Activated CD4-positive, alpha-beta T cell treated with anti-CD3 and anti-CD28 coated beads, Interleukin-2, amount 10 ng/mL, durations not matched to agents 24 days and 14 days (primary cell): ENCODE measurements at regions not wholly inside any gene's neighbourhood (a gene's known extent, or its start where the extent isn't known, plus 50 kb on each side); places are given as distances from the start of the nearest gene placed in this dataset.
"Not testable (repeated sequence)": the region's sequence is repeated elsewhere in the genome, so short reads cannot be mapped to it uniquely, and the experiment has no call there.

Experiments used
- DNase-seq: peaks from one replicate; pipeline ENCODE4 v3.0.0; 2022
- H3K27ac Mint-ChIP-seq: one replicate; pipeline ENCODE4 v1.8.0; 2022; ENCODE audit warnings: mild to moderate bottlenecking, mixed read lengths
- H3K27me3 Mint-ChIP-seq: one replicate; pipeline ENCODE4 v1.8.0; 2022; ENCODE audit warnings: mixed read lengths
- H3K36me3 Mint-ChIP-seq: one replicate; pipeline ENCODE4 v1.8.0; 2022; ENCODE audit warnings: low read depth, mild to moderate bottlenecking, mixed read lengths
- H3K4me1 Mint-ChIP-seq: one replicate; pipeline ENCODE4 v1.8.0; 2021; ENCODE audit warnings: mixed read lengths
- H3K4me3 Mint-ChIP-seq: one replicate; pipeline ENCODE4 v1.8.0; 2022; ENCODE audit warnings: mild to moderate bottlenecking, moderate library complexity, mixed read lengths
- H3K9me3 Mint-ChIP-seq: one replicate; pipeline ENCODE4 v1.8.0; 2021; ENCODE audit warnings: mixed read lengths
- intact Hi-C: fragments of 100-400 bp; cut with micrococcal nuclease; formaldehyde crosslinking; loops from one replicate; pipeline ENCODE4 v1.15.1; 2023

- peaks cover 7% of the 10 kb centered on the region for H3K9me3 Mint-ChIP-seq
- no peaks in the 10 kb centered on the region for H3K36me3 Mint-ChIP-seq
- no peak overlapping the region for H3K27ac Mint-ChIP-seq
- peaks cover 4% of the 10 kb centered on the region for H3K4me1 Mint-ChIP-seq
- no peak overlapping the region for H3K4me3 Mint-ChIP-seq
- DNase-seq, result peak; percentile 20
- H3K27me3 Mint-ChIP-seq, result no peaks in the 10 kb centered on the region
- intact Hi-C loops, result no loop called here
Measured at GRCh38 chr4:81594490-81595159, 122.9 kb upstream of the RASGEF1B start.

- Mint-ChIP-seq H3K27me3 (no peaks in the 10 kb centered on the region), H3K4me1 (peaks cover 6% of the 10 kb centered on the region), H3K9me3 (peaks cover 7% of the 10 kb centered on the region), H3K36me3 (no peaks in the 10 kb centered on the region), H3K27ac (no peak overlapping the region), H3K4me3 (no peak overlapping the region)
- DNase-seq, result peak; percentile 8
- intact Hi-C loops, result no loop called here
Measured at GRCh38 chr4:81592701-81593100, 121.0 kb upstream of the RASGEF1B start.

GRCh38 chr4:81590596-81590995 lies 118.9 kb upstream of the RASGEF1B start:
- H3K27ac Mint-ChIP-seq, result no peak overlapping the region
- intact Hi-C loops, result no loop called here
- H3K4me3 Mint-ChIP-seq, result no peak overlapping the region
- H3K27me3 Mint-ChIP-seq, result no peaks in the 10 kb centered on the region
- H3K9me3 Mint-ChIP-seq, result peaks cover 7% of the 10 kb centered on the region
- DNase-seq, result peak; percentile 22
- H3K4me1 Mint-ChIP-seq, result peaks cover 6% of the 10 kb centered on the region
- H3K36me3 Mint-ChIP-seq, result no peaks in the 10 kb centered on the region

- H3K27me3 Mint-ChIP-seq, result no peaks in the 10 kb centered on the region
- intact Hi-C loops, result loop anchor here (1.0 kb wide), 1 partner anchor 63 kb away; no protein-coding TSS in a partner anchor
- DNase-seq, result no peak
- peaks cover 7% of the 10 kb centered on the region for H3K9me3 Mint-ChIP-seq
- H3K27ac Mint-ChIP-seq, result no peak overlapping the region
- peaks cover 6% of the 10 kb centered on the region for H3K4me1 Mint-ChIP-seq
- H3K36me3 Mint-ChIP-seq, result no peaks in the 10 kb centered on the region
- no peak overlapping the region for H3K4me3 Mint-ChIP-seq
Measured at GRCh38 chr4:81589262-81589661, 117.6 kb upstream of the RASGEF1B start.

GRCh38 chr4:81586706-81587105 lies 115.0 kb upstream of the RASGEF1B start:
- intact Hi-C loops, result no loop called here
- H3K4me3 Mint-ChIP-seq, result no peak overlapping the region
- no peaks in the 10 kb centered on the region for H3K36me3 Mint-ChIP-seq
- DNase-seq, result peak; percentile 49
- H3K27ac Mint-ChIP-seq, result no peak overlapping the region
- H3K27me3 Mint-ChIP-seq, result peaks cover 2% of the 10 kb centered on the region
- H3K4me1 Mint-ChIP-seq, result peaks cover 6% of the 10 kb centered on the region
- no peaks in the 10 kb centered on the region for H3K9me3 Mint-ChIP-seq

GRCh38 chr4:81580994-81581374 lies 109.3 kb upstream of the RASGEF1B start:
- intact Hi-C loops, H3K27me3 Mint-ChIP-seq, H3K9me3 Mint-ChIP-seq: not testable (repeated sequence)

GRCh38 chr4:81580346-81580993 lies 108.8 kb upstream of the RASGEF1B start:
- peaks cover 9% of the 10 kb centered on the region for H3K27me3 Mint-ChIP-seq
- intact Hi-C loops, result no loop called here
- no peaks in the 10 kb centered on the region for H3K36me3 Mint-ChIP-seq
- DNase-seq, result peak; percentile 39
- H3K27ac Mint-ChIP-seq, result no peak overlapping the region
- no peak overlapping the region for H3K4me3 Mint-ChIP-seq
- H3K4me1 Mint-ChIP-seq, result no peaks in the 10 kb centered on the region
- H3K9me3 Mint-ChIP-seq, result no peaks in the 10 kb centered on the region

More at GRCh38 chr4:81580994-81581374, 109.3 kb upstream of the RASGEF1B start:
- H3K4me1 Mint-ChIP-seq, H3K4me3 Mint-ChIP-seq, DNase-seq, H3K27ac Mint-ChIP-seq, H3K36me3 Mint-ChIP-seq: not testable (repeated sequence)

- peaks cover 7% of the 10 kb centered on the region for H3K27me3 Mint-ChIP-seq
- intact Hi-C loops, result no loop called here
Measured at GRCh38 chr4:81577392-81577791, 105.7 kb upstream of the RASGEF1B start.

GRCh38 chr4:81574991-81575390 lies 103.3 kb upstream of the RASGEF1B start:
- no peaks in the 10 kb centered on the region for H3K36me3 Mint-ChIP-seq
- peaks cover 3% of the 10 kb centered on the region for H3K9me3 Mint-ChIP-seq
- H3K27me3 Mint-ChIP-seq, result peaks cover 7% of the 10 kb centered on the region
- no peak overlapping the region for H3K4me3 Mint-ChIP-seq
- no peaks in the 10 kb centered on the region for H3K4me1 Mint-ChIP-seq
- intact Hi-C loops, result no loop called here
- no peak for DNase-seq
- no peak overlapping the region for H3K27ac Mint-ChIP-seq

More at GRCh38 chr4:81577392-81577791, 105.7 kb upstream of the RASGEF1B start:
- H3K27ac Mint-ChIP-seq, result no peak overlapping the region
- H3K4me1 Mint-ChIP-seq, result no peaks in the 10 kb centered on the region
- H3K9me3 Mint-ChIP-seq, result peaks cover 3% of the 10 kb centered on the region
- DNase-seq, result no peak
- no peaks in the 10 kb centered on the region for H3K36me3 Mint-ChIP-seq
- no peak overlapping the region for H3K4me3 Mint-ChIP-seq

- no peaks in the 10 kb centered on the region for H3K4me1 Mint-ChIP-seq
- H3K4me3 Mint-ChIP-seq, result no peak overlapping the region
- DNase-seq, result no peak
- intact Hi-C loops, result no loop called here
- H3K36me3 Mint-ChIP-seq, result no peaks in the 10 kb centered on the region
- no peak overlapping the region for H3K27ac Mint-ChIP-seq
- H3K9me3 Mint-ChIP-seq, result peaks cover 3% of the 10 kb centered on the region
- peaks cover 7% of the 10 kb centered on the region for H3K27me3 Mint-ChIP-seq
Measured at GRCh38 chr4:81573840-81574239, 102.1 kb upstream of the RASGEF1B start.

- H3K27me3 Mint-ChIP-seq, result peaks cover 2% of the 10 kb centered on the region
- no peaks in the 10 kb centered on the region for H3K36me3 Mint-ChIP-seq
- no peak overlapping the region for H3K27ac Mint-ChIP-seq
- no peaks in the 10 kb centered on the region for H3K4me1 Mint-ChIP-seq
- no peak for DNase-seq
- intact Hi-C loops, result no loop called here
- no peak overlapping the region for H3K4me3 Mint-ChIP-seq
- peaks cover 3% of the 10 kb centered on the region for H3K9me3 Mint-ChIP-seq
Measured at GRCh38 chr4:81572402-81572801, 100.7 kb upstream of the RASGEF1B start.

- Mint-ChIP-seq H3K27ac (no peak overlapping the region), H3K9me3 (peaks cover 3% of the 10 kb centered on the region), H3K4me3 (no peak overlapping the region), H3K27me3 (no peaks in the 10 kb centered on the region), H3K4me1 (no peaks in the 10 kb centered on the region), H3K36me3 (no peaks in the 10 kb centered on the region)
- intact Hi-C loops, result no loop called here
- no peak for DNase-seq
Measured at GRCh38 chr4:81571105-81571504, 99.4 kb upstream of the RASGEF1B start.

- no peak overlapping the region for H3K4me3 Mint-ChIP-seq
- no peaks in the 10 kb centered on the region for H3K27me3 Mint-ChIP-seq
- intact Hi-C loops, result no loop called here
- H3K27ac Mint-ChIP-seq, result no peak overlapping the region
- DNase-seq, result no peak
- H3K36me3 Mint-ChIP-seq, result no peaks in the 10 kb centered on the region
- H3K4me1 Mint-ChIP-seq, result peaks cover 9% of the 10 kb centered on the region
- no peaks in the 10 kb centered on the region for H3K9me3 Mint-ChIP-seq
Measured at GRCh38 chr4:81566161-81566591, 94.5 kb upstream of the RASGEF1B start.

GRCh38 chr4:81565142-81565870 lies 93.6 kb upstream of the RASGEF1B start:
- H3K27me3 Mint-ChIP-seq, result no peaks in the 10 kb centered on the region
- intact Hi-C loops, result no loop called here
- peaks cover 9% of the 10 kb centered on the region for H3K4me1 Mint-ChIP-seq
- H3K36me3 Mint-ChIP-seq, result no peaks in the 10 kb centered on the region
- no peak for DNase-seq
- H3K4me3 Mint-ChIP-seq, result no peak overlapping the region
- H3K27ac Mint-ChIP-seq, result no peak overlapping the region
- H3K9me3 Mint-ChIP-seq, result no peaks in the 10 kb centered on the region
